ENCODE measurements at regions not wholly inside any gene's neighbourhood (a gene's known extent, or its start where the extent isn't known, plus 50 kb on each side); places are given as distances from the start of the nearest gene placed in this dataset.
"Not testable (repeated sequence)": the region's sequence is repeated elsewhere in the genome, so short reads cannot be mapped to it uniquely, and the experiment has no call there.

DNA sequence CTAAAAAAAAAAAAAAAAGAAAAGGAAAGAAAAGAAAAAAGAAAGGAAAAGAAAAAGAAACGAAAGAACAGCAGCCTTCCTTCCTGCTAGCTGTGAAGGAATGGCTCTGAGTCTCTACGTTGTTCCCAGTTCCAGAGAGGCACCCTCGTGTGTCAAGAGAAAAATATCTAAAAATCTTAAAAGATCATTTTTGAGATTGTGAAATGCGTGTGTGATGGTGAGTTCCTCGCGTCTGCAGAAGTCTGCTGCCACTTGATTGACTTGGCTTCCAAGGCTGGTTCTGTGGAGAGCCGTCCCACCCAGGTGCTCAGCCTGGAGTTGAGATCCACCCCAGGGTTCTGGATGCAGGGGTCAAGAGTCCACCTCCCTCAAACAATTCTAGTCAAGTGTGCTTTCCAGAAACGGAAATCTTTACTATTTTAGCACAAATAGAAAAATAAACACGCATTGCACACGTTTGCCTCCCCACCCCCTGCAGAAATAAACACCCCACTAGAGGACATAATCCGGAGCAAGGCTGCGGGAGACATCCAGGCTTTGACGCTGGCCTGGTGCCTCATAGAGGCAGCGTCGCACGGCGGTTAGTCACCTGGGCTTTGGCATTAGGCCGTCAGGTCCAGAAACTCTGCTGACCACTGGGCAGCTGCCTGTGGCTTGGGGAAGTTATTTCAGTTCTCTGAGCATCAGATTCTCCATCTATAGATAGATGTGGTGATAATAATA lies 265.4 kb downstream of the FAM43A start:
- intact Hi-C loops (cut with DNase I), result no loop called here
- DNase-seq (ENCODE audit: low spot score) (no peak), ATAC-seq (no peak)

DNA sequence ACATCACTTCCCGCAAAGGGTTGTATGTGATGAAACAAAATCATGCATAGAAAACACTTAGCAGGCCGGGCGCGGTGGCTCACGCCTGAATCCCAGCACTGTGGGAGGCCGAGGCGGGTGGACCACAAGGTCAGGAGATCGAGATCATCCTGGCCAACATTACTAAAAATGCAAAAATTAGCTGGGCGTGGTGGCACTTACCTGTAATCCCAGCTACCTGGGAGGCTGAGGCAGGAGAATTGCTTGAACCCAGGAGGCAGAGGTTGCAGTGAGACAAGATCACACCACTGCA lies 265.9 kb downstream of the FAM43A start:
- ATAC-seq; DNase-seq (ENCODE audit: low spot score); intact Hi-C loops (cut with DNase I): not testable (repeated sequence)

DNA sequence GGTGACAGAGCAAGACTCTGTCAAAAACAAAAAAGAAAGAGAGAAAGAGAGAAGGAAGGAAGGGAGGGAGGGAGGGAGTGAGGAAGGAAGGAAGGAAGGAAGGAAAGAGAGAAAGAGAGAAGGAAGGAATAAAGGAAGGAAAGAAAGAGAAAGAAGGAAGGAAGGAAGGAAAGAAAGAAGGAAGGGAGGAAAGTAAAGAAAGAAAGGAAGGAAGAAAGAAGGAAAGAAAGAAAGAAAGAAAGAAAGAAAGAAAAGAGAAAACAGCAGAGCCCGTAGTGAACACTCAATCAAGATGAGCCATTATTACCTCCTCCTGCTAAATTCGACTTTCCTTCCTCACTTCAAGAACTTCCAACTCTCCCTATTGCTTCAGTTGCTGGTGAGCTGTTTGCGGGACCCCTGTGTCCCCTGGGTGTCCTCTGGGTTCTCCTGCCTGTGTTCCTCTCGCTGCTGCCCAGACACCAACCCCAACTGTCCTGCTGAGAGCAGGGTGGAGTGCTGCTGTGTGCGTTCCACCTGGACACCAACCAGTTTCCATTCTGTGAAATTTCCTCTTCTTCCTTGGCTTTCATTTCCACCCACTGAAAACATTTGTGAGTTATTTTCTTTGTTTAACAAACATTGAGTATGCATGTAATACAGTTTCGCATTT lies 266.4 kb downstream of the FAM43A start:
- peak; percentile 44 for DNase-seq (ENCODE audit: low spot score)
- intact Hi-C loops (cut with DNase I), result no loop called here
- peak; percentile 66 for ATAC-seq

DNA sequence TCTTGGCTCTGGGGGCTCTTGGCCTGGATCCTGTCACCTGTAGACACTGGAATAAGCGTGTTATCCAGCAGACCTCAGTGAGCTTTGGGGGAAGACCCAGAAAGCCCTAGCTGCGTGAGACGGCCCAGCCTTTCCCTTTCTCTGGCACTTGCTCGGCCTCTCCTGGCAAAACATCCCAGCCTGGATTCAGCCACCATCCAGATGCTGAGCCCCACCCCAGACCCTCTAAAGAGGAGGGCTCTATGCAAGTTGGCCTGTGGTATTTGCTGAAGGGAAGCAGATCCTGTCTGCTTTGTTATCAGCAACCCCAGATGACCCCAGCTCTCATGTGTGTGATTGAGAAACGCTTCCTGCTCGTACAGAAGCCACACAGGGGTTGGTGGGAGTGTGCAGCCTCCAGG lies 267.2 kb downstream of the FAM43A start:
- DNase-seq (ENCODE audit: low spot score), result peak; percentile 34
- ATAC-seq, result no peak
- intact Hi-C loops (cut with DNase I), result no loop called here

DNA sequence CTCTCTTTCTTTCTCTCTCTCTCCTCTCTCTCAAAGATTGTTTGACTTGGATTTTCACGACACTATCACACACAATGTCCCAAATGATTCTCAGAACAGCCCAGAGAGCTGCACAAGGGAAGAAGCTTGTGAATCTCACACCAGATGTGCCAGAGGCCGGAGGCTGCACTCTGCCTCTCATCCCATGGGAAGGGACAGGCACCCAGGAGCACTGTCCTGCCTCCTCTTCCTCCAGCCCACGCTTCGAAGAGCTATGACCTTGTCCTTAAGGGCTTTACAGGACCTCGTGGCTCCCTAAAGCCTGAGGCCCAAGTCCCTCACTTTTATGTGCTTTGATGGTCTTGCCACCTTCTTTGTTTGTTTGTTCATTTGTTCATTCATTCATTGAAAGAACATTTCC lies 267.6 kb downstream of the FAM43A start:
- intact Hi-C loops (cut with DNase I), result no loop called here
- DNase-seq (ENCODE audit: low spot score) (peak; percentile 50), ATAC-seq (no peak)

DNA sequence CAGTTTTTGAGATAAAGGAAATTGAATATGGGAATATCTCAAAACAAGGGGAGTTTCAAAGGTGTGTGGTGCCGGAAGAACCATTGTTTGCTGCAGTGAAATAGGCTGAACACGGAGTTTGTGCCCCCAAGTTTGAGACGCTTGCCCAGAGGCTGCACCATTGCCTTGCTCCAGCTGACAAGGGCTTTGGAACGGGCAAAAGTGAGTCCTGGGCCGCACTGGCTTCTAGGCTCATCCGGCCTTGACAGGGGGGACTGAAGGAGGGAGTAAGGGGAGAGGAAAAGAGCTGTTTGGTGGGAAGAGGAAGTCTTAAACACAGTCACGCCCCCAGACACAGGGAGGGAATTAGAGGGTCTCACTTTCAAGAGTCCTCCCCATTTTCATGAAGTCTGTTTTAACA lies 269.9 kb downstream of the FAM43A start:
- ATAC-seq (no peak), DNase-seq (ENCODE audit: low spot score) (peak; percentile 33)
- intact Hi-C loops (cut with DNase I), result no loop called here

DNA sequence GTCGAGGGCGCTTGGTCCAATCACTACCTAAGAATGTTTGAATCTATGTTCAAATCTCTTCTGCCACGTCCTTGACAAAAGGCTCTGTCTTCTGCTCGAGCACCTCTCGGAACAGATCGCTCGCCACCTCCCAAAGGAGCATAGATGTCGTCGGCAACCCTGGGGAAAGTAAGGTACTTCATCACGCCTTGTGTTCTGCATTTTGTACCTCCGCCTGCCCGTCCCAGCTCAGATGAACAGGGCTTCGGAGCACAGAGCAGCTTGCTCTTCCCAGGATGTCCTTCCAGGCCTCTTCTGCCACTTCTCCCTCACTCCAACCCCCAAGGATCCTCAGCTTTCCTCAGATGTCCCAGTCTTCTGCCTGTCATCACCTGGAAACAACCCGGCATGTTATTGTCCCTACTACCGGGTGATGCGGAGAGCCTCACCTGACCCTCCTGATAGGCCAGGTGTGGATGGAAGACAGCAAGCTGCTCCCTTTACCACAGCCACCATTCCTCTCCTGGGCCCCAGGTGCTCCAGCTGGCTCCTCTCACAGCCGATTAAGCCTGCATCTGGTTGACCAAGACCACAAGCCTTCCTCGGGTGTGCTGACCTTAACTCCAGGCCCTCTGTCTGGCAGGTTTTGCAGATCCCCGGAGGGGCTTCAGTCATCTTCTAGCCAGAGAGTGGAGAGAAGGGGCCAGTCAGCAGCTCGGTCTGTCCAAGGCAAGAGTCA lies 270.5 kb downstream of the FAM43A start:
- intact Hi-C loops (cut with DNase I), result no loop called here
- DNase-seq (ENCODE audit: low spot score) (peak; percentile 25), ATAC-seq (no peak)

DNA sequence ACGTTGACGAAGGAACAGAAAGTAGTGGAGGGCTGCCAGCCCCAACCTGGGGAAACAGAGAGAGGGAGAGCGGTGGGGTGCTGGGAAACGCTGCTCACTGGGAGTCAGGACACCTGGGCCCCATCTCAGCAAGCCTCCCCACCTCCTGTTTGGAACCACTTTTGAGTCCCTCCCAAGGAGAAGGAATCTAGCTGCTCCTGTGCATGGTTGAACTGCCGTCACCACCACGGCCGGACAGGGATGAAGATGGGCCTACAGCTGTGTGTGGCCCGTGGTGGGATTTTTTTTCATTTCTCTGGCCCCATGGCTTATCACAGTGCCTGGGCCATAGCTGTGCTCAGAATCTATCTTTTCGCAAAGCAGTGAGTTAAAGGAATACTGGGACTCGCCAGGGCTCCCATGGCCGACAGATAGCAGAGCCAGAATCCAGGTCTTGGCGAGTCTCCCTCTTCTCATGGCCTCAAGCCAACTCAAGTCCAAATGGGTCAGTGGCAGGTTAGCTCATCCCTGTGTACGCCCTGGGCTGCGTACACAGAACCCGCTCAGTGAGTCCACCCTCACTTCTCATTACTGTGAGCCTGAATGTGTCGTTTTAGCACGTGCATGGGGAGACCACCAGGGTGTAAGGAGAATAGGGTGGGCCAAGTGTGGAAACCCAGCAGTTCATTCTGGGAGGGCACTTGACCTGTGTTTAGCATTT lies 271.2 kb downstream of the FAM43A start:
- intact Hi-C loops (cut with DNase I), result no loop called here
- DNase-seq (ENCODE audit: low spot score) (peak; percentile 56), ATAC-seq (peak; percentile 68)

DNA sequence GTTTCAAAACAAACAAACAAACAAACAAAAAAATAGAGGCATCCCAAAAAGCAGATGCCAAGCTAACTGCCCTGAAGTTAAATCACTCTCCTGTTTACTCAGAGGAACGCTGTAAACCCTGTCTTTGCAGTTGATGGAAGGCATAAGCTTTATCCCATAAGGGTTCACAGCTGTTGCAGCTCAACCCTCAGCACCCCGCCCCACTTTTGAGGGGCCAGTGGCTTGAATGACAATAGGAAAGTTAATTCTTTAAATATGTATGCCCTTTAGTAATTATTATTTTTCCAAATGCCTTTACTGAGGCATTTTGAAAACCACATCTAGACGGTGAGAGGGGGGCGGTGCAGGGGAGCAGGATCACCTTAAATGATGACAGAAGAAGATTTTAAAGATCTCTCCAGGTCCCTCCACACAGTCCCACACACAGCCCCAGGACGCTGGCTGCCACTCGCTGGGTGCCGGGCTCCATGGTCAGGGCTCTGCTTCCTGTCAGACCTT lies 272.1 kb downstream of the FAM43A start:
- intact Hi-C loops (cut with DNase I), result no loop called here
- no peak for DNase-seq (ENCODE audit: low spot score)
- ATAC-seq, result no peak

DNA sequence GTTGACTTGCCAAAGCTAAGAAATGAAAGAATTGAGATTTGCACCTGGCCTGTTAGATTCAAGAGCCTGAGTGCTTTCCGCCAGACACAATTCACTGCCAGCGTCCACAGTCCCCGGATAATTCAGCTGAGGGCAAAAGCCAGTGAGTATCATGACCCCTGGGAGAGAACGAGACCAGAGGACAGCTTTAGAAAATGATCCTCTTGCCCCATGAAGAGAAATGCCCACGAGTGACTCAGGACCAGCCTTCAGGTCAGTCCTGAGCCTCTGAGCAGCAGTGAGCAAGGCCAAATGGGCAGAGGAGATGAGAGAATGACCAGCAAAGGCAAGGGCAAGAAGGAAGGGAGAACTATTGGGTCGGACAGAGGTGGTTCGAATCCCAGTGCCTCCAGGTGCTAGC lies 273.5 kb downstream of the FAM43A start:
- intact Hi-C loops (cut with DNase I), result no loop called here
- no peak for DNase-seq (ENCODE audit: low spot score)
- ATAC-seq, result no peak

DNA sequence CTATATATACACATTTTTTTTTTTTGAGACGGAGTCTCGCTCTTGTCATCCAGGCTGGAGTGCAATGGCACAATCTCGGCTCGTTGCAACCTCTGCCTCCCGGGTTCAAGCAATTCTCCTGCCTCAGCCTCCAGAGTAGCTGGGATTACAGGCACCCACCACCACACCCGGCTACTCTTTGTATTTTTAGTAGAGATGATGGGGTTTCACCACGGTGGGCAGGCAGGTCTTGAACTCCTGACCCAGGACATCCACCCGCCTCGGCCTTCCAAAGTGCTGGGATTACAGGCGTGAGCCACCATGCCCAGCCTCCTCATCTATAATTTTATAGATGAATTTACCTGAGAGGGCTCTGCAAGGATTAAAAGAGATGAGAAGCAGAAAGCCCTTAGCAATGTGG lies 274.0 kb downstream of the FAM43A start:
- intact Hi-C loops (cut with DNase I); DNase-seq (ENCODE audit: low spot score); ATAC-seq: not testable (repeated sequence)

DNA sequence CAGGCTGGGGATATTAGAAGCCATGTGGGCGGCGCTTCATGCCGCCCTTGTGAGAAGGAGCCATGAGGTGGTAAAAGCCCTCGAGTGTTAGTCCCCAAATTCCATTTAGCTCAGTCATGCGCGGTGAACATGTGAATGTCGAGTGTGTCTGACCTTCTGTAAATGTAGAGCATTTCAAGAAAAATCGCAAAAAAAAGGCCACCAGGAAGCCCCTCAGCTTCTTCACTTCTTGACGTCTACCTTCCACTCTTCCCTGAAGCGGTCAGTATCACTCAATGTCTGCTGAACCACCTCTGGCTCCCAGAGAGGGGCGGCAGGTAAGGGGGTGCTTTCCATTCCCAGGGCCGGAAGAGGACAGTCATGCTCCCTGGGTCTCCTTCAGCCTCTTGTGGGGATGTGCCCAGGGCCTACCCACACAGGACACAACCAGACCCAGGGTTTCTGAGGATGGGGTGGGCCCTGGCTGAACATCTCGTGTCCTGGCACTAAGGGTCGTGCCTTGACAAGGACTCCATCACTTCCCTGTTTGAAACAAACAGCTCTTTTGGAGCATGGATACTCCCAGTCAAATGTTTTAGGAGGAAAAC lies 274.9 kb downstream of the FAM43A start:
- intact Hi-C loops (cut with DNase I), result no loop called here
- no peak for ATAC-seq
- no peak for DNase-seq (ENCODE audit: low spot score)

DNA sequence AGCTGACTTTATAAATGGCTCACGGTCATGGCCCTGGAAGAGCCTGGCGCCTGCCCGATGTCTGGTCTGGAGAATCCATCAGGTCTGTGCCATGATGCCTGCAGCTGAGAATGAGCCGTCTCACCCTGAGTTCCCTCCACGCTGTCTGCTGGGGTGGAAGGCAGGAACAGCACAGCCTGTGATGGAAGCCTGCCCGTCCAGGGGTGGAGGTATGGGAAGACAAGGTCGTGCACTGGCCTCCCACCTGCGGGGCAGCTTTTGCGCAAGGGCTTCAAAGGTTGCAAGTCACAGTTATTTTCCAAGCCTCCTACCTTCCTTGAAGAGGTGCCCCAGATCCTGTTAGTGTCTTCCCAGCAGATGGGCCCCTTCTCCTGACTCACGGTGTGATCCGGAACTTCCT lies 275.5 kb downstream of the FAM43A start:
- DNase-seq (ENCODE audit: low spot score) (no peak), ATAC-seq (no peak)
- intact Hi-C loops (cut with DNase I), result no loop called here

DNA sequence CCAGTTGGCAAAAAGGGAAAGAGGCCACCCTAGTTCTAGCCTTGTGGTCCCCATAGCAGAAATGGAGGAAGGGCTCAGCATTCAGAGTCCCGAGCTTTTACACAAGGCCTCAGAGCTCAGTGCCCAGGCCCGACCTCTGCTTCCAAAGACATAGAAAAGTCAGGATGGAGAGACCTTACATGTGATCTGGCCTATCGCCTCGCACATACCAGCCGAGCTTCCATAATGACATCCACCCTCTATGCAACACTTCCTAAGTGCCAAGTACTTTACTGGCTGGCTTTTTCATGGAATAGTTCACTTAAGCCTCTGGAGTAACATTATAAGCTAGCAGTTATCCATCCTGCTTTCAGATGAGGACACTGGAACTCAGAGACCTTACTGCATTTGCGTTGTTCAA lies 275.9 kb downstream of the FAM43A start:
- intact Hi-C loops (cut with DNase I), result no loop called here
- DNase-seq (ENCODE audit: low spot score) (no peak), ATAC-seq (no peak)

DNA sequence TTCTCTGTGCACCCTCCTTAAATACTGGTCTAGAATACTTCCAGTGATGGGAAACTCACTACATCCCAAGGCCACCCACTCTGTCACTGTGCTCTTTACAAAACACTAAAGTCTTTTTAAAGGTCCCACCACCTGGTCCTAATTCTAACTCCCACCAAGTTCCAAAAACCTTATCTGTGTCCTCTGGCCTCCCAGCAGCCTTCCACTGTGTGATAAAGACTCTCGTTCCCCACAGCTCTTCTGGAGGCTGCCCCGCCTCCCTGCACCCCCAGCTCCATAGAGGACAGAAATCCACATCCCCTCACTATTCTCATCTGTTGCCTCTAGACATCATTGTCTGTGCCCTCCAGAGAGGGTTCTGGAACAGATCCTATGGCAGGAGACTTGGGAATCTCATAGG lies 276.4 kb downstream of the FAM43A start:
- intact Hi-C loops (cut with DNase I), result no loop called here
- ATAC-seq, result no peak
- no peak for DNase-seq (ENCODE audit: low spot score)

DNA sequence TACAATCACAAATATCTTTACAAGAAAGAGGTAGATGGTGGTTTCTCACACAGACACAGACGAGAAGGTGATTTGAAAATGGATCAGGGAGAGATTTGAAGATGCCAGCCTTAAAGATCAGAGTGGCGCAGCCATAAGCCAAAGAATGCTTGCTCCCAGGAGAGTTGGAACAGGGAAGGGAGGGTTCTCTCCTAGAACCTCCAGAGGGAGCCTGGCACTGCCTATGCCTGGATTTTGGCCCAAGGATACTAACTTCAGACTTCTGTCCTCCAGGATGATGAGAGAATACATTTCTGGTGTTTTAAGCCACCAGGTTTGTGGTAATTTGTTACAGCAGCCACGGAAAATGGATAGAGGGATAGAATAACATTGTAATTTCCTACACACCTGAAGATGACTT lies 279.1 kb downstream of the FAM43A start:
- intact Hi-C loops (cut with DNase I), result no loop called here
- DNase-seq (ENCODE audit: low spot score) (peak; percentile 4), ATAC-seq (no peak)

DNA sequence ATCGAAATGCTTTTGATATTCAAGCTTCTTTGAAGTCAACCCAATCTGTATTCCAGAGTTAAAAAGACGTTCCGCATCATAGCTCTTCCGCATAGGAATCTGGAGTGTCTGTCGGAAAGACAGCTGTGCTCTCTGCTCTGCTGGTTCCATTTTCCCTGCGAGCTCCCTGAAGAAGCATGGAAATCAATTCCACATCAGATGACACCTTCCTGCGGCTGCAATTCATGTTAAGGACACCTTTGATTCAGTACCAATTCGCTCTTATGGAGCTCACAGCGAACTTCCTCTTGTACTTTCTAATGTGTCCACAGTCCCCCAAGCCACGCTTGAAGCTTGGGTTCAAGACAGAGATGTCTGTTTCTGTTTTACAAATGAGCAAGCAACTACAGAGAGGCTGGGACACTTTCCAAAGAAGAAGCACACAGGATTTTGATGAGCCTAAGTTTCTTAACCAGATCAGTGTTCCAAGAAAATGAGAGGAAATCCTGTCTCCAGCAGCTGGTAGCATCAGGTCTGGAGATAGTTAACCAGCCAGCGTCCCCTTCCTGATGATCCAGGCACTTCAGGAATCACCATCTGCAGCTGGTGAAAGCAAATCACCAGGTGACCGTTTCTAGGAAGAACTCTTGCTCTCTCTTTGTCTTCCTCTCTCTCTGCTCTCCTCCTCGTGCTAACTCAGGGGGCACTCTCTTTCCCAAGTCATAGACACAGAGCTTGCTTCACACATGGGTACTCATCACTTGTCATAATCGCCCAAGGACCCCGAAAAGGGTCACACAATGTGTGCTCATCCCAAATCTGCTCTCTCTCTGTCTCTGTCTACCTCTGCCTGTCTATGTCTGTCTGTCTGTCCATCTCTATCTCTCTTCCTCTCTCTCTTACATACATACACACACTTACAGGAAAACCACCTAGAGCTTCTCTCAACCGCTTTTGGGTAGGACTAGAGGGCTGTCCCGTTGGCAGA lies 281.8 kb downstream of the FAM43A start:
- no peak for DNase-seq (ENCODE audit: low spot score)
- intact Hi-C loops (cut with DNase I), result no loop called here
- ATAC-seq, result no peak

DNA sequence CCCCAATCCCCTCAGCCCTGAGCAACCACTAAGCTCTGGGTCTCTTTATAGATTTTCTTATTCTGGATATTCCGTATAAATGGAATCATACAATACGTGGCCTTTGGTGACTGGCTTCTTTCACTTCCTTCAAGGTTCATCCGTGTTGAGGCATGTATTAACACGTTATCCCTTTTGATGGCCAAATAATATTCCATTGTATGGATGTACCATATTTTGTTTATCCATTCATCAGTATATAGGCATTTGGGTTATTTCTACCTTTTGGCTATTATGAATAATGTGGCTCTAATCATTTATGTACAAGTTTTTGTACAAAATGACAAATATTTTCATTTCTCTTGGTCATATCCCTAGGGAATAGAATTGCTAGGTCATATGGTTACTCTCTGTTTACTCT lies 284.4 kb downstream of the FAM43A start:
- no peak for ATAC-seq
- intact Hi-C loops (cut with DNase I), result no loop called here
- DNase-seq (ENCODE audit: low spot score), result no peak
